GM12878 (cell line): ENCODE measurements at regions not wholly inside any gene's neighbourhood (a gene's known extent, or its start where the extent isn't known, plus 50 kb on each side); places are given as distances from the start of the nearest gene placed in this dataset.

Source experiments
- ATAC-seq: fragments of 200-7000 bp; cut with Tn5 transposase; 3 replicates; pipeline ENCODE4 v1.9.1; 2020; ENCODE audit warnings: mild to moderate bottlenecking, moderate library complexity
- BruUV-seq: library from RNA; stranded (reverse); fragments of 400-500 nt; replicated peaks from 2 replicates; lab custom pipeline; 2021; lab: Mats Ljungman, UMichigan
- CTCF ChIA-PET: fragments of 300-600 bp; sonication (Branson Sonifier 250); formaldehyde crosslinking; extraction: SDS; loops from one replicate; lab custom pipeline; 2021; ENCODE audit warnings: inconsistent platforms; lab: Yijun Ruan, JAX
- POLR2A ChIA-PET: fragments of 350-600 bp; formaldehyde crosslinking; extraction: SDS; loops from one replicate; lab custom pipeline; 2021; ENCODE audit warnings: inconsistent platforms; lab: Charles Lee
- RAD21 ChIA-PET: fragments of 300-600 bp; sonication (Branson Sonifier 250); formaldehyde crosslinking; loops from one replicate; lab custom pipeline; 2023; ENCODE audit warnings: antibody characterized with exemption; ENCODE audit not compliant: unreplicated experiment; lab: Charles Lee
- SMC1A ChIA-PET: fragments of 300-600 bp; sonication (Branson Sonifier 250); formaldehyde crosslinking; loops from one replicate; lab custom pipeline; 2023; ENCODE audit not compliant: unreplicated experiment, uncharacterized antibody; lab: Charles Lee
- DNase-seq: peaks from one replicate; pipeline ENCODE4 v3.0.0-alpha.2; 2011; ENCODE audit warnings: low read depth, low spot score
- FAIRE-seq: peaks from 3 replicates; lab custom pipeline; 2011; peaks lifted over from hg19 to GRCh38; lab: Jason Lieb, UNC
- H2AFZ ChIP-seq: 2 replicates; pipeline ENCODE4 v1.6.0; 2011; ENCODE audit warnings: low read depth, low read length, control low read depth; ENCODE audit not compliant: control insufficient read depth
- H3K27ac ChIP-seq: 2 replicates; pipeline ENCODE4 v1.5.1; 2011; ENCODE audit warnings: control low read depth; ENCODE audit not compliant: control insufficient read depth, insufficient read depth
- H3K27me3 ChIP-seq, 2 experiments: replicated peaks in 1 of 2; 2 replicates each; pipeline versions ENCODE4 v1.6.0 to v1.6.1; 2011; ENCODE audit warnings: low read length in 1 of 2; ENCODE audit not compliant: control insufficient read depth in 2 of 2, insufficient read depth in 2 of 2
- H3K36me3 ChIP-seq, 2 experiments: 2 replicates each; pipeline ENCODE4 v1.5.1; 2011; ENCODE audit warnings: low read length in 1 of 2; ENCODE audit not compliant: control insufficient read depth in 2 of 2, insufficient read depth in 2 of 2
- H3K4me1 ChIP-seq: 2 replicates; pipeline ENCODE4 v1.6.1; 2011; ENCODE audit warnings: mild to moderate bottlenecking, low read length, moderate library complexity, mixed read lengths; ENCODE audit not compliant: control insufficient read depth, insufficient read depth
- H3K4me2 ChIP-seq: 2 replicates; pipeline ENCODE4 v1.6.0; 2011; ENCODE audit warnings: control low read depth; ENCODE audit not compliant: control insufficient read depth, insufficient read depth
- H3K4me3 ChIP-seq: fragments of 200-600 bp; sonication (generic); 2 replicates; pipeline ENCODE4 v1.5.1; 2016
- H3K79me2 ChIP-seq: 2 replicates; pipeline ENCODE4 v1.6.0; 2011; ENCODE audit warnings: low read length; ENCODE audit not compliant: control insufficient read depth, insufficient read depth
- H3K9ac ChIP-seq: 2 replicates; pipeline ENCODE4 v1.8.0; 2011; ENCODE audit warnings: low read length, control low read depth, mixed read lengths; ENCODE audit not compliant: control insufficient read depth, insufficient read depth
- H3K9me3 ChIP-seq: replicated peaks from 3 replicates; pipeline ENCODE4 v1.5.1; 2011; ENCODE audit warnings: mild to moderate bottlenecking, low read length; ENCODE audit not compliant: control insufficient read depth, insufficient read depth
- H4K20me1 ChIP-seq: 2 replicates; pipeline ENCODE4 v1.6.0; 2011; ENCODE audit not compliant: control insufficient read depth, insufficient read depth
- CHD4 ChIP-seq: fragments of 200-600 bp; sonication (generic); IDR thresholded peaks from 2 replicates; pipeline ENCODE4 v1.6.1; 2016; ENCODE audit warnings: mild to moderate bottlenecking
- CREB1 ChIP-seq: IDR thresholded peaks from 2 replicates; pipeline ENCODE4 v1.6.1; 2012; ENCODE audit warnings: low read depth, mild to moderate bottlenecking, inconsistent platforms
- E4F1 ChIP-seq: fragments of 450-650 bp; IDR thresholded peaks from 2 replicates; pipeline ENCODE4 v1.6.1; 2018; ENCODE audit warnings: borderline replicate concordance, mild to moderate bottlenecking; ENCODE audit not compliant: partially characterized antibody
- ETV6 ChIP-seq, 2 experiments: fragments of 450-650 bp in 1 of 2; IDR thresholded peaks in 1 of 2; conservative IDR thresholded peaks in 1 of 2; 2 replicates each; pipeline ENCODE4 v1.6.1; 2014; ENCODE audit warnings: antibody characterized with exemption in 1 of 2, borderline replicate concordance in 1 of 2, low read depth in 1 of 2, mild to moderate bottlenecking in 1 of 2, moderate library complexity in 1 of 2
- IKZF2 ChIP-seq, 2 experiments: fragments of 450-650 bp; IDR thresholded peaks; 2 replicates each; pipeline ENCODE4 v1.6.1; 2017; ENCODE audit warnings: mild to moderate bottlenecking in 2 of 2, moderate library complexity in 2 of 2
- KLF5 ChIP-seq: fragments of 450-650 bp; IDR thresholded peaks from 2 replicates; pipeline ENCODE4 v1.6.1; 2014; ENCODE audit warnings: mild to moderate bottlenecking; ENCODE audit not compliant: partially characterized antibody
- MXI1 ChIP-seq: fragments of 150-350 bp; IDR thresholded peaks from 2 replicates; pipeline ENCODE4 v1.6.1; 2011; ENCODE audit warnings: low read depth, mild to moderate bottlenecking, inconsistent platforms, low read length, improper control_type of control experiment
- MYB ChIP-seq: fragments of 150-350 bp; IDR thresholded peaks from 2 replicates; pipeline ENCODE4 v1.6.1; 2014; ENCODE audit warnings: mild to moderate bottlenecking, low read depth, low read length, borderline replicate concordance
- NBN ChIP-seq: fragments of 450-650 bp; IDR thresholded peaks from 2 replicates; pipeline ENCODE4 v1.6.1; 2016
- SIN3A ChIP-seq: IDR thresholded peaks from 2 replicates; pipeline ENCODE4 v1.6.1; 2012; ENCODE audit warnings: low read depth, low read length, improper control_type of control experiment
- SKIL ChIP-seq: fragments of 450-650 bp; IDR thresholded peaks from 2 replicates; pipeline ENCODE4 v1.6.1; 2017; ENCODE audit warnings: mild to moderate bottlenecking, low read depth, inconsistent platforms; ENCODE audit not compliant: poor library complexity, severe bottlenecking
- SMAD5 ChIP-seq: IDR thresholded peaks from 2 replicates; pipeline ENCODE4 v1.6.1; 2016; ENCODE audit warnings: antibody characterized with exemption, low read depth
- SMARCA5 ChIP-seq: fragments of 450-650 bp; IDR thresholded peaks from 2 replicates; pipeline ENCODE4 v1.6.1; 2017; ENCODE audit warnings: mild to moderate bottlenecking
- TCF3 ChIP-seq: IDR thresholded peaks from 2 replicates; pipeline ENCODE4 v1.6.1; 2012; ENCODE audit warnings: low read depth, mild to moderate bottlenecking, low read length, borderline replicate concordance; ENCODE audit not compliant: insufficient read depth
- YBX1 ChIP-seq: fragments of 450-650 bp; IDR thresholded peaks from 2 replicates; pipeline ENCODE4 v1.6.1; 2016; ENCODE audit warnings: antibody characterized with exemption
- WGBS: methylation state at CpG from one replicate; pipeline ENCODE4 v1.1.6; 2016; ENCODE audit warnings: low lambda C conversion rate; ENCODE audit not compliant: insufficient replicate concordance, insufficient coverage; ENCODE audit errors: missing lambda C conversion rate; 5-methylcytosine and 5-hydroxymethylcytosine counted together
- in situ Hi-C: fragments of 300-500 bp; cut with MboI; formaldehyde crosslinking; loops from 9 replicates; pipeline ENCODE4 v1.14.3; 2018; ENCODE audit warnings: mixed read lengths
- intact Hi-C: fragments of 100-400 bp; cut with micrococcal nuclease; formaldehyde crosslinking; loops from one replicate; pipeline ENCODE4 v1.14.2; 2022; ENCODE audit not compliant: unreplicated experiment

DNA sequence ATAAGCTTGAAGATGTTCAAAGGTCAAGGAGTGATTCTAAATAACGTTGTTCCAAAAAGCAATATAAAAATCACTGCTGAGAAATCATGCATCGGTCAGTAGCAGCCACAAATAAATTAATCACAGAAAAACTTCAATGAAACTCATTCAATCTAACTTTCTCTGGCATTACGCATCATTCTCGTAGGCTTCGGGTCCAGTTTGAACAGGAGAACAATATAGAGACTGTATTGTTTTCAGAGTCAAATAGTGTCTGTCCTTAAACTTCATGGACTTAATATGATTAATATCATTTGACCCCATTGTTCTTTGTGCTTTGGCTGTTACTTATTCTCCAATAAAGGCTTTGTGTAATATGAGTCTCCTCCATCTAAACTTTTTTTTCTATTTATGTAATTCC is 200.4 kb downstream of the C6orf118 start (continued):
- TF ChIP-seq E4F1 (no peak), IKZF2 (IDR thresholded peaks at IDR 0.05) (no peak), CREB1 (no peak), MXI1 (no peak), NBN (no peak), KLF5 (no peak)

GRCh38 chr6:165106261-165106660 is 203.1 kb downstream of the C6orf118 start:
- ChIA-PET CTCF (no interaction called here), POLR2A (no interaction called here), RAD21 (no interaction called here), SMC1A (interaction anchor here (0.8 kb wide), 1 partner anchor 18 kb away, joined by 3 read pairs; no protein-coding TSS in a partner anchor)
- no peak overlapping the region for H3K4me2 ChIP-seq
- no TSS peak for BruUV-seq
- no peak for DNase-seq
- no peak overlapping the region for H2AFZ ChIP-seq
- no peaks in the 10 kb centered on the region for H3K79me2 ChIP-seq
- no peaks in the 10 kb centered on the region for H3K9me3 ChIP-seq
- H3K27ac ChIP-seq = no peak overlapping the region
- no peak for ATAC-seq
- no peaks in the 10 kb centered on the region for H3K36me3 ChIP-seq
- H3K27me3 ChIP-seq = no peaks in the 10 kb centered on the region
- no peak for TF ChIP-seq YBX1
- no peak for TF ChIP-seq SKIL
- no peak for TF ChIP-seq CHD4
- no peak for TF ChIP-seq TCF3
- TF ChIP-seq ETV6 (conservative IDR thresholded peaks at IDR 0.05 in 1 of 2, IDR thresholded peaks at IDR 0.05 in 1 of 2; ENCODE audit: borderline replicate concordance in 1 of 2, low read depth in 1 of 2) = no peak
- no peak for TF ChIP-seq SMARCA5
- TF ChIP-seq SMAD5 = no peak
- TF ChIP-seq SIN3A = no peak
- TF ChIP-seq MYB = no peak
- no peak overlapping the region for H3K9ac ChIP-seq
- no peak overlapping the region for H3K4me3 ChIP-seq
- FAIRE-seq = no peak
- in situ Hi-C loops (no loop called here), intact Hi-C loops (no loop called here)
- no peaks in the 10 kb centered on the region for H4K20me1 ChIP-seq
- no peaks in the 10 kb centered on the region for H3K4me1 ChIP-seq
- 60% methylated on average over 2 of the region's 2 CpGs for WGBS
